Caki2 (cell line): ENCODE measurements at regions not wholly inside any gene's neighbourhood (a gene's known extent, or its start where the extent isn't known, plus 50 kb on each side); places are given as distances from the start of the nearest gene placed in this dataset.

Experiments used
- DNase-seq: peaks from one replicate; pipeline ENCODE4 v3.0.0-alpha.2; 2015; ENCODE audit warnings: low read depth
- in situ Hi-C: cut with HindIII; loops from 2 replicates; pipeline ENCODE4 v1.10.0; 2016; ENCODE audit warnings: low sequenced_read_pairs, low pct_unique_long_range_greater_than_20kb, mixed read lengths

DNA sequence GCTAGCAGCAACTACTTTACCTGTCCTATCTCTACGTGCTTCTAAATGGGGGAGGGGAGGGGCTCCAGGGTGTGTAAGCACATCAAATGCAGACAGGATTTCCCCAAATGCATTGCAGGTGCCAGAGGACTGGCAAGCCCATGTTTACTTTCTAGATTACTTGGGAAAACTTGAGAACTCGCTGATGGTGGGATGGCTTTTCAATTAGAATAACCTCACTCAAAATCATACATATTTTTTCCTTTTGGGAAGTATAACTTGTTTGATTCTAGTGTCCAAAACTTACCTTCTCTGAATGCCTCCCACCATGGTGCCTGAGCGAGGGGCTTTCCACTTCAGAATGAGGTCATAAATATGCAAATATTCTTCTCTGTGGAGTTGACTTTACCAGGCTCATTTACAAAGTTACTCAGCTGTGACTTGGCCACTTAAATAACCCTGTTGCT lies 191.3 kb upstream of the RHOBTB1 start:
- DNase-seq, result no peak

DNA sequence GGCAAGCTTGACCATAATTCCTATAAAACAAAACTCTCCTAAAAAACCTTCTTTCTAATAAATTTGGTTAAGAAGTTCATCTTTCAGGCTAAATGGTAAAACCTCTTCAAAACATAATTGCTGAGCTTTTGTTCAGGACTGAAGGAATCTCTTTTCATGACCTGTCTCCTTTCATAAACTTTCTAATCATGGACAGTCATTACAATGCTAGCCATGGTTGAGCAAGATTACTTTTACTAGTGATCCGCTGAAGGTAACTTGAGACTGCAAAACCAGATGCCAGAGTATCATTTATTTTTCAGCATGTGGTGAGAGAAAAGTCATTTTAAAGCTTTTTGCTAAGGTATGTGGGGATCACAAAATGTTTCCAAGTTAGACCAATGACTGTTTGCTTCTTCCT lies 186.4 kb upstream of the RHOBTB1 start:
- no peak for DNase-seq
- in situ Hi-C loops, result no loop called here

More for the DNA sequence above, 191.3 kb upstream of the RHOBTB1 start:
- in situ Hi-C loops, result no loop called here

DNA sequence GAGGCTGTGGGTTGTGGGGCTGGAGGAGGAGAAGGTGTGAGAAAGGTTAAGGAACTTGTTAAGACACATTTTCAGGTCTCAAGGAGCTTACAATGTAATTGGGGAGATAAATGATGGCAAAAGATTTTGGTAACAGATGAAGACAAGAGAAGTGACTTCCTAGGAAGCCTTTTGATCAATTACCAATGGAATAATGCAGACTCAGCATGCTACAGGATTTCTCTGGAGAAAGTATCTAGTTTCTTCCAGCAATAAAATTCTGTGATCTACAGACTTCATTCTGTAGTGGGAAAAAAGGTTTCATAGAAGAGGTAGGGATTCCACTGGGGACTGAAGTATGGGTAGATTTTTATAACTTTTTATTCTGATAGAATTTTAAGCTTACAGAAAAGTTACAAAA lies 184.2 kb upstream of the RHOBTB1 start:
- in situ Hi-C loops, result no loop called here
- DNase-seq, result no peak

DNA sequence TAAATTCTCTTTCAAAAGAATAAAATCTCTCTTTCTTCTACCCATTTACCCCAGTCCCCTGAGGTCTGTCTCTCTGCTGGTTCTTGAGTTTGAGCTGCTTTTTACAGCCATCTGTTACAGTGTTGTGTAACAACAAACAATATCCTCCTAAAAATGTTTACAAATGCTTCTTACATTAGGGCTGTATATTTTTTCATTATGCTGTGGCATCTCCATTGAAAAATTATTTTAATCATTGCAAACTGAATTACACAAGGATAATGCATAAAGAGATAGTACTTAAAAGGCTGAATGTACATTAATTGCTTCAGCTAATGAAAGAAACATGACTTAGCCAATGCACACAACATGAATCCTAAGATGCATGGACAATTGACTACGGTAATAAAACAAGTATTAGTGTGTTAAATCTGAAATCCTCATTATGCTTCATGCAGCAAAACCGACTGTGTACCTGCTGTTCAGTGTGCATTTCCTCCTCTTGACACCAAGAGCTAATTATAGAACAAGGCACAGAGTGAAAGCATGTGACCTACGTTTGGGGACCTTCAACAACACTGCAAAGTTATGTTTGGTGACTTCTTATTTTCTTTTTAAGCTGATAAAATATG lies 181.7 kb upstream of the RHOBTB1 start:
- no peak for DNase-seq
- in situ Hi-C loops, result no loop called here

DNA sequence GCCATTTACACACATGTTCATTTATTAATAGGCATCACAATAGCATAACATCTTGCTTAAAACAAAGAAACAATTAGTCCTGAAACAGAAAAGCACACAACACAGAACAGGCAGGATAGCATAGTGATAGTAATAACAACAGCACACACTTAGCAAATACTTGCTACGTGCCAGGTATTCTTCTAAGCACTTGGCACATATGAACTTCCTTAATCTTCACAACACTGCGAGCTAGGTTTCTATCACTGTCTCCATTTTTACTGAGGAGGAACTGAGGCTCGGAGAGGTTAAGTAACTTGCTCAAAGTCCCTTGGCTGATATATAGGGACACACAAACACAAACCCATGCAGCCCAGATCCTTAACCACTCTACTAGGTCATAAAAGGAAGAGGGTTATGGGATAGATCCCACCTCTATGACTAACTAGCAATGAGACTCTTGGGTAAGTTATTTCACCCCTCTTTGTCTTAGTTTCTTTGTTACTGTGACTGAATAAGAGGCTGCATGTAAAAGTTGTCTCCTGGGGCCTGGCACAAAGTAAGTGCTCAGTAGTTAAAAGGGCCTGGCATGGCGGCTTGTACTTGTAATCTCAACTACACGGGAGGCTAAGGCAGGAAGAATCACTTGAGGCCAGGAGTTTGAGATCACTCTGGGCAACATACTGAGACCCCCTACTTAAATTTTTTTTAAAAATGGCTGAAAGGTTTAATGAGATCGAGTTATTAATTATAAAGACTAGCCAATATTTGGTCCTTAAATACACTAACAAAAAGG lies 181.0 kb upstream of the RHOBTB1 start:
- in situ Hi-C loops, result no loop called here
- DNase-seq, result no peak

DNA sequence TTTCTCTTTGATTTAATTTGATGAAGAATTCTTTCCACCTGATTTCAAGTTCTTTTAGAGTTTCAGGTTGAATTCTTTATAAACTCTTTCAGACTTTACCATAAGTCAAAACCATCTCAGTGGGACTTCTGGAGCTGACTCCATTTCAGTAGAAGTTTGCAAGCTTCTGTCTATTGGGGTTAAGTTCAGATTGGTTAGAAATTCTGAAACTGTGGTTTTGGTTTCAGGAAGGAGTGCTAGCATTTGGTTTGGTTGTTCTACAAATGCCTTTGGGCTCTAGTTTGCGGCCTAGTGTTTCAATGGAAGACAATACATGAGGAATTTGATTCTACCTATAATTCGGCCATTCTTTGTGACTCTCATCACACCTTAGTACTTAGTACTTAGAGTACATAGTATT lies 176.8 kb upstream of the RHOBTB1 start:
- in situ Hi-C loops, result no loop called here
- DNase-seq, result no peak

DNA sequence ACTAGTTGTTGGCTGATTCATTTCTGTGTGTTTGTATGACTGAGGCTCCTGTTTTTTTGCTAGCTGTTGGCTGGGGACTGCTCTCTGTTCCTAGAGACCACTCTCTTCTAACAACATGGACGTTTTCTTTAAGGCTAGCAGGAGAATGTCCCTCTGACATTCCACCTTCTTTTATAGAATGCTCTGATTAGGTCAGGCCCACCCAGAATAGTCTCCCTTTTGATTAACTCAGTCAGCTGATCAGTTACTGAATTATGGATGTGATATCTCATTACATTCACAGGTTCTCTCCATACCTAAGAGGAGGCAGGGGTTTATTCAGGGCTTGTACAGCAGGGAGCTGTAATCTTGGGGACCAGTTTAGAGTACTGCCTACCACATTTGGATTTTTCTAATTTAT lies 175.6 kb upstream of the RHOBTB1 start:
- DNase-seq, result no peak
- in situ Hi-C loops, result no loop called here

DNA sequence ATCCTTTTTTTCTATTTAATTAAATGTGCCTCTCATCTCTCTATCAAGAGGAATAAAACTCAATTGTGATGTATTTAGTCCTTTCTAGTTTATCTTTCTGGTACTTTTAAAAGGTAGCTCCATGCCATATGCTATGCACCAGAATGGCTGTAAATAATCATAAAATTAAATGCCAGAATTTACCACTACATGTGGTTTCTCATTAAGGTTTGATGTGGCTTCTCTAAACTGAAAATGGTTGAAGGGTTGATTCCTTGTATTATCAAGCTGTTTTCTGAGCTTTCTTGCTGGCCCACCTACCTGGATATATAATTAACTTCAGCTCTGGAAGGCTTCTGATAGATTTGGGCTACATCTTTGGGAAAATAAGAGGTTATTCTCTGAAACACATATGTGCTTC lies 171.9 kb upstream of the RHOBTB1 start:
- in situ Hi-C loops, result no loop called here
- no peak for DNase-seq

DNA sequence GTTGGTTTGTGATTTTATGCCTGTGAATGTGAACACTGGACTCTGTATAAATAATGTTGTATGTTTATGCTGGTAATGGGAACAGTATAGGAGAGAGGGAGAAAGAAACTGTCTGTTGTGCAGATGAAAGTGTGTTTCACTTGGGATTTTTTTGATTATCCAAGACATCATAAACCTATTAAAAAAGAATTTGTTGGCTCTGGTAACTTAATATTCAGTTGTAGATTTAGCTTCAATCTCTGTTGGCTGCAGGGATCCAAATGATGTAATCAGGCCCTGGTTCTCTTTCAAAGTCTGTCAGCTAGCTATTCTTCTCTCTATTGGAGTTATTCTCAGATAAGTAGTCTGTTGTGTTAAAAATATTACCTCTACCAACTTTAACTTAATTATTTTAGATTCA lies 168.8 kb upstream of the RHOBTB1 start:
- no peak for DNase-seq
- in situ Hi-C loops, result no loop called here

DNA sequence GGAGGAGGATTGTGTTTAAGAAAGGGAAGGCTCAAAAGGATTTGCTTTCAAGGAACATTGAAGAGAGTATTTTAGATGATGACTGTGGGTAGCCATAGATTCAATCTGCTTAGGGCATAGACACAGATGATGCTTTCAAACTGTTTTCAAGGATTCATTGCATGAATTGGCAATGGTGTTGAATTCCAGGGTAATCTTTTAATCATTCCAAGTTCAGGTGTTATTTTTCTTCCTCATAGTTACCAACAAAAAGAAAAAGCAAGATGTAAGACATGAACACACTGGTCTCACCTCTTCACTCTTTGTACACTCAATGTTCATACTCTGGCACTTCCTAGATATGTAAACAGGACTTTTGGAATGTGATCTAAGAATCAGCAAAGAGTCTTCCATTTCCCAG lies 167.0 kb upstream of the RHOBTB1 start:
- in situ Hi-C loops, result no loop called here
- no peak for DNase-seq

DNA sequence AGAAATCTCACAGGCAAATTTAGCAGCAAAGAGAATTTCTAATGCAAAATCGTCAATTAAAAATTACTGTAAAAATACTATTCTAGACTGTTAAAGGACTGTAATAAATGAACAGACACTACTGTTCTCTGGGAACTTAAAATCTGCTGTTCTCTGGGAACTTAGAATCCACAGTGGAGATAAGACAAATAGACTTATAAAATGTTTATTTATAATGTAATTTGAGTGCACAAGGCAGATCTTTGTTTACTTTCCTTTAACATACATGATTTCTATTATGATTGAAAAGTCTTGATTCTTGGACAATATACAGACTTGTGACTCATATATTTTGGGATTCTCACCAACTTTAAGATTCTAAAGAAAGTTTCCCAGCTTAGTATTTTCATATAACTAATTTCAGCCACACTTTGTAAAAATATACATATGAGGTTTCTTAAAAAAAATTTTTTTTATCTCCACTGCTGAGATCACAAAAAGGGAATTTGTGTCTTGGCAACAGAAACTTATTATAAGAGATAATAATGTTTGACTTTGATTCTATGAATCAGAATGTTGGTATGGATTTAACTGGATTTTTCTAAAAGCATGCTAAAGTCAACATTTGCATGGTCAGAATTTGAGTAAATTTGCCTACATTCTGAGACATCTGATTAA lies 166.3 kb upstream of the RHOBTB1 start:
- in situ Hi-C loops, result no loop called here
- DNase-seq, result no peak

DNA sequence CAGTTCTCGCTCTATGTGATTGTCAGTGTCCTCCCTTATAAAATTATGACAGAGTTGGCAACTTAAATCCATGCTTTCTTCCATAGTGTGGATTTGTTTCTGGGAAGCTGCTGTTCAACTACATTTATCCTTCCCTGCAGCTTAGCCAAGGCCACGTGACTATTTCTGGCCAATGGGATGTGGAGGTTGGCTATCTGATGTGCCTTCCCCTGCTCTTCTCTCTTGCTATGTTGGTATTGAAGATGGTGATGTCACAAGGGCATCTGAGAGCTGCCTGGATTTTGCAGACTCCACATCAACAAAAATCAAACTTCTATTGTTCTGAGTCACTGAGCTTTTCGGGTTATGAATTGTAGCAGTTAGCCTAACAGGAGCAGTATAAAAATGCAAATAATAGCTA lies 164.9 kb upstream of the RHOBTB1 start:
- in situ Hi-C loops, result no loop called here
- no peak for DNase-seq

DNA sequence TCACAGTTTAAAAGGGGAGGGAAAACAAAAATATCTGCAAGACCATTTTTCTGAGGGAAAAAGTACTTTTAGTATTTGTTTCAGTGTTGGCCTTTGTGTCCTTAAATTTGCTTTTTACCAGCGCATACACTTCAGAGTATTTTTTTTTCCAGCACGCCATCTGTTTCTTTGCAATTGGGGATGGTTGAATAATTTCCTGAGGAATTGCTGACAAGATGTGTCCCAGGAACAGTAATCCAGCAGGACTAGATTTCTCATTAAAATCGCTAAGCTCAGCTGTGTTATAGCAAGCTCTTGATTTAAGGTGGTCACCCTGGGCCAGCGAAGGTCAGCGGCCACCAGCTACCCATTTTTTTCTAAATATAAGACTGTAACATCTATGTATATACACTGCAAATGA lies 156.9 kb upstream of the RHOBTB1 start:
- in situ Hi-C loops, result no loop called here
- no peak for DNase-seq

DNA sequence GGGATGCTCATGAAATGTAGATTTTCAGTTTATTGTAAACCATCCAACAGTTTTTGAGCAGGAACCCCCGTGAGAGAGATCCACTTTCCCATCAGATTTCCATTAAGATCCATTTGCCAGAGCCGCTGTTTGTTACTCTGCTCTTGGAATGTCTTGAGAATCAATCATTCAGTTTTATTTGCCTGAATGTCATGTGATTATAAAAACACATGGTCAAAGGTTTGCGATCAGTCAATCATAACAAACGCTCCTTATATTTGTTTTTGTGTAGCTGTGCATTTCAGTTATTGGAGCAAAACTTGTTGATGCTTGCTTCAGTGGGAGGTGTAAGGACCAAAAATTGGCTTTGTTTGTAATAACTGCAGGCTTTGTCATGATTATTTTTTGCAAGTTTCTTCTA lies 155.8 kb upstream of the RHOBTB1 start:
- in situ Hi-C loops, result no loop called here
- DNase-seq, result no peak

DNA sequence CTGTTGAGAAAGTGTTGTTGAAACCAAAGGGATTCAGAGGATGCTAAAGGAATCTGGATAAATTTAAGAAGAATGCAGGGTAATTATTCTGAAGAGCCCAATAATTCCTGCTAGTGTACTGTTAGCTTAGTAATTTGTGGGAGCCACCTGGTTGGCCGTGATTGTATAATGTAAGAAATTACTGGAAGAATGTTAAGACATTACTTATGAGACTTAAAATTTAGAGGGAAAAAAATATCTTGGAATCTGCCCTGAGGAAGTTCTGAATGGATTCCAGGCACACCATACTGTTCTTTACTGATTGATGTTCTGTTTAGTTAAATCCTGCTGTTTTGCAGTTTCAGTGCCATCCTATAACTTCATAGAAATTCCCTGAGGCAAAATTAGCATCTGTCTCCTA lies 155.0 kb upstream of the RHOBTB1 start:
- DNase-seq, result no peak
- in situ Hi-C loops, result no loop called here

DNA sequence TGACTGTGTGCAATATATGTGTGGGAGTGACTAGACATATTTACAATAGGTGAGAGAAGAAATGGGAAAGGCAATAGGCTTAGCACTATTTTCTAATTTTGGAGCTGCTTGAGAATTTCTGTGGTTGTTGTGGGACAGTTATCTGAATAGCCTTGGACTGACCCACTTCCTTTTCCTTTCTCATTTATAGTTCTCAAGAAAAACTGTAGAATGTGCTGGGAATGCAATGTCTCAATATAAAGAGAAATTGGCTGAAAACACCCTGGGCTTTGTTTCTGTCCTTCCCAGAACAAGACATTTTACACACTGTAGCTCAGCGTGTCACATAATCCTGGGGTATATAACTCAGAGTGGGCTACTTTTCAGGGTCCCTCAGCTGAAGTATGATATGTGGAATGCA lies 153.0 kb upstream of the RHOBTB1 start:
- in situ Hi-C loops, result no loop called here

DNA sequence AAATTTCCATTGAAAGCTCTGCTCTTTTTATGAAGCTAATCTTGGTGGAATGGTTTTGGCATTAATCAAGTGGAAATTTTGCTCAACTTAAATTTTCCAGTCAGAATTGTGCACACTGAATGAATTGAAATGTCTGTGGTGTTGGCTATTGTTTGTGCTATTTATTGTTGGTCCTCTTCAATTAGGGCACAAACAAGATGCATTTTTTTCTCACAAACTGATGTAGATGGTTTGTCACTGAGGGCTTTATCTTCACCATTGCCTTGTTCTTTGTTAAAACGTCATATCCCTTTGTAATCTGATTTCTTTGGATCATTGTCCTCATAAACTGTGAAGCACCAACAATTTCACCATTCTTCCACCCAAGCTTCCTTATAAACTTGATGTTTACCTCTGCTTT lies 152.1 kb upstream of the RHOBTB1 start:
- in situ Hi-C loops, result no loop called here
- no peak for DNase-seq

More for the DNA sequence above, 153.0 kb upstream of the RHOBTB1 start:
- no peak for DNase-seq

DNA sequence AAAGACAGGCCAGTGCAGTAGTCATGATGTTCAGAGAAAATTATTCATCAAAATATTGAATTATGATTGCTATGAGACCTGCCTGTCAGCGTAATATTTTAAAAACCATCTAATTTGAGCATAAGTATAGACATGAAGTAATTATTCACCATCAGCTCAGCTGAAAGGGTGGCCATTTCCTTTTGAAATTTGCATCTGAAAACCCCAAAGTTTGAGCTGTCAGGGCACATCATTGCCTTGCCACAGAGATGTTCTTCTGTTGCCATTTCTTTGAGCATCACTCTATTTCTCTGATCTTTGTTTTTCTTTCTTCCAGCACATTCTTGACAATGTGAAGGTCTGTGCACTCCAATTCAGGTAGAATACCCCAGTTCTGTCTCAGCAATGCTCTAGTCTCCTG lies 147.5 kb upstream of the RHOBTB1 start:
- in situ Hi-C loops, result no loop called here
- DNase-seq, result no peak

DNA sequence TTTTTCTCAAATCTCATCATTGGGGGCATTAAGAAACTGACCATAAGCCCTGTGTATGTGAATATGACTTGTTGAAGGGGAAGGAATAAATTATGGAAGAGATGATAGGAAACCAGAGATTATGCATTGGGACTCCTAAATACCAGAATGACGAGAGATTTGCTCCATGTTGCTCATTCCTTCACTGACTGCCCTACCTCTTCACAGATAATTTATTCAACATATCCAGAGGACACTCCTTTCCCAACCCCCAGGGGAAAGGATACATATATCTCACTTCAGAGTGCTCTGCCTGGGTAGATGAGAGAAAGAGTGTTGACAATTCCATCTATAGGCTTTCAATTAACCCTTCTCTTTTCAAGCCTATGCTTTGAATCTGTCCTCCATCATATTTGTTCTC lies 145.3 kb upstream of the RHOBTB1 start:
- DNase-seq, result no peak
- in situ Hi-C loops, result no loop called here

DNA sequence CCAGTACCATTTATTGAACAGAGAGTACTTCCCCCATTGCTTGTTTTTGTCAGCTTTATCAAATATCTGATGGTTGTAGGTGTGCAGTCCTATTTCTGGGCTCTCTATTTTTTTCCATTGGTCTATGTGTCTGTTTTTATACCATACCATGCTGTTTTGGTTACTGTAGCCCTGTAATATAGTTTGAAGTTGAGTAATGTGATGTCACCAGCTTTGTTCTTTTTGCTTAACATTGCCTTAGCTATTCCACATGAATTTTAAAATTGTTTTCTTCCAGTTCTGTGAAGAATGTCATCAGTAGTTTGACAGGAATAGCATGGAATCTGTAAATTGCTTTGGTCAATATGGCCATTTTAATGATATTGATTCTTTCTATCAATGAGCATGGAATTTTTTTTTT lies 140.5 kb upstream of the RHOBTB1 start:
- in situ Hi-C loops, result no loop called here
- DNase-seq, result no peak
